Femur (tissue), 1 donor: ENCODE measurements at regions not wholly inside any gene's neighbourhood (a gene's known extent, or its start where the extent isn't known, plus 50 kb on each side); places are given as distances from the start of the nearest gene placed in this dataset.

Source experiments
- DNase-seq: peaks from one replicate; pipeline ENCODE4 v3.0.0-alpha.2; 2017

DNA sequence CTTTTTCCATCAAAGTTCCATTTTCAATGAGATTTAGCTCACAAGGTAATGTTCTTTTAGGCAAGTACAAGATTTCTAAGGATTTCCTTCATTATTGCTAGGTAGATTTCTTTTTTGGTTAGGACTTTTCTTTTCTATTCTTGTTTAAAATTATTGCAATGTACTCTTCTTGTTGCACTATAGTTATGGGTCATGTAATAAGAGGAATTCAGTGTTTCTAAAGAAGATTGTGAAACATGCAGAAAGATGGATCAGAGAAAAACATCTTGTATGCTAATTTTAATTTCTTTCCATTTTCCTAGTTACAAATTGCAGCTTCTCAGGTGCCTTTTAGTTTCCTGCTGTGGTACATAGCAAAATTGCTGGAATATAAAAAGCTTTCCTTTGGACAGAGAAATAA is 56.1 kb downstream of the BTG1 start:
- DNase-seq: no peak

DNA sequence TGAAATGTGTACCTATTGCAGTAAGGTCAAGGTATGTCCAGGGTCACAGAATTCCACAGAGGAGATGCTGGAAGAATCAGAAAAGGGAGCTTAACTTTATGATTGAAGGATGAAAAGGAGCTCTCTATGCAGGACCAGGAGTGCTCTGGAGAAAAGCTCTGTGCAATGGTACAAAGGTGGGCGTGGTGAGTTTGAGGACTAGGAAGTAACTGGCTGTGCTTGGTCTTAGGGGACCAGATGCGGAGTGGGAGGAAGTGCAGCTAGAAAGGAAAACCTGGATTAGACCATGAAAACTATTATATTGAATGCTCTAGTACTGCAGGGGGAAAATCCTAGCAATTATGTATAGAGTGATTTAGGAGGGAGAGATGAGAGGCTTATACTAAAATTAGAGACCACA is 56.8 kb downstream of the BTG1 start:
- no peak for DNase-seq

DNA sequence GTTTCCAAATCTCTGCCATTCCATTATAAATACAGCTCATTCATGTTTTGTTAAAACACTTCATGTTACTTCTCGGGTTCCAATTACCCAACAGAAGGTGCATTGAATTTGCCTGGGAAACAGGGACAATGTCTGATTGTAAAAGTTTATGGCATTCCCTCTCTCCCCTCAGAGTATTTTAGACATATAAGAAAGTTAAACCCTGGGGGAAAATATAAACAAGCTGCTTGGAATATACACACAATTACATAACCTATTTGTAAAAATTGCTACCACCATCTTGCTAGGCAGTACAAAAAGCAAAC is 60.0 kb downstream of the BTG1 start:
- no peak for DNase-seq

DNA sequence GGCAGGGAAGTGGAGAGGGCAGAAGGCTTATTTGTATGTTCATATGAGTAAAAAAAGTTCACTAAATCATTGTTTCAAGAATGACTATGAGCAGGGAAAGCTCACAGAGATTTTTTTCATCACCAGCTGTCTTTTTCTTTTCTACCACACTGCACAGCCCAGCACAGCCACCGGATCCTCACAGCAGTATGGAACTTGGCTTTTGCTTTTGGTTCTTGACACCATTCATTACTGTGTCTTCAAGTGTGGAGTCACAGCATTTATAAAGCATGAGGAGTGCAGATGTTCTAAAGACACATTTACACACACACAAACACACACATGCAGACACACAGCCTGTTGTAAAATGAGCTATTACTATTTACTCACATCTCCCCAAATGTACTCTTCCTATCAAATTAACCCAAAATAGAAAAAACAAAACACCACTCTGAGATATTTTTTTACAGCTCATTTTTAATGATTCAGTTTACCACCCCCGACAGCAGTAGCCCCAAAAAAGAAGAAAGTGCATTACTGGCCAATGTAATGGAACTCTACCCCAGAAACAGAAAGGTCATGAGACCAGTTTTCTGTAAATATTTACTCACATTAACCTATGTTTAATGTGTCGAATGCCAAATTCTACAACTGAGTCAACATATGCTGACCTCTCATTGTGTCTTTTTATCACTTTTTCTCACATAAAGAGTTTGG is 60.5 kb downstream of the BTG1 start:
- DNase-seq: no peak

DNA sequence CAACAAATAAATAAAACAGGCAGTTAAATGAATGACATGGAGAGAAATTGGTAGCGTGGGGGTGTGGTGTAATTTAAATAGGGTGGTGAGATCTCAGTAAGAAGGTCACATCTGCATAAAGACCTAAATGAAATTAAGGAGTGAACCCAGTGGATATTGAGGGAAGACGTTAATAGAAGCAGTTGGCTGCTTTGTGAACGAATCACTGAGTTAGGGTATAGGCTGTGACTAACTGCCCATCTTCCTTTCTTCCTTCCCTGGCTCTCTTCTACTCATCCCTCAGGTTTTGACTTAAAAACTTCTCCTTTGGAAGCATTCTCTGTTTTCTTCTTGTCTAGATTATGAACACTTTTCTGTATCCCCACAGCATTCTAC is 64.7 kb downstream of the BTG1 start:
- no peak for DNase-seq

DNA sequence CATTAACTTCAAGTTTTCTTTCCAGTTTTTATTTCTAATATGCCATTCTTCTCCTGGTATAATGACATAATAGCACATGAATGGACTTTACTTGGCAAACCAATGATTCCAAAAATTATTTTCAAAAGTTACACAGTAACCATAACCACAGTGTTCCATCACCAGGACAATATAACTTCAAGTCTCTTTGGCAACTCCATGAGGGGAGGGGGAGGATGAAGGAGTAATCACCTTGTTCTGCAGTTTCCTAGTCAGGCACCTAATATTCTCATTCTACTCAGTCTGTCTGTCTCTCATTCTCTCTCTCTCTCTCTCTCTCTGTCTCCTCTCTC is 66.6 kb downstream of the BTG1 start:
- DNase-seq: no peak

DNA sequence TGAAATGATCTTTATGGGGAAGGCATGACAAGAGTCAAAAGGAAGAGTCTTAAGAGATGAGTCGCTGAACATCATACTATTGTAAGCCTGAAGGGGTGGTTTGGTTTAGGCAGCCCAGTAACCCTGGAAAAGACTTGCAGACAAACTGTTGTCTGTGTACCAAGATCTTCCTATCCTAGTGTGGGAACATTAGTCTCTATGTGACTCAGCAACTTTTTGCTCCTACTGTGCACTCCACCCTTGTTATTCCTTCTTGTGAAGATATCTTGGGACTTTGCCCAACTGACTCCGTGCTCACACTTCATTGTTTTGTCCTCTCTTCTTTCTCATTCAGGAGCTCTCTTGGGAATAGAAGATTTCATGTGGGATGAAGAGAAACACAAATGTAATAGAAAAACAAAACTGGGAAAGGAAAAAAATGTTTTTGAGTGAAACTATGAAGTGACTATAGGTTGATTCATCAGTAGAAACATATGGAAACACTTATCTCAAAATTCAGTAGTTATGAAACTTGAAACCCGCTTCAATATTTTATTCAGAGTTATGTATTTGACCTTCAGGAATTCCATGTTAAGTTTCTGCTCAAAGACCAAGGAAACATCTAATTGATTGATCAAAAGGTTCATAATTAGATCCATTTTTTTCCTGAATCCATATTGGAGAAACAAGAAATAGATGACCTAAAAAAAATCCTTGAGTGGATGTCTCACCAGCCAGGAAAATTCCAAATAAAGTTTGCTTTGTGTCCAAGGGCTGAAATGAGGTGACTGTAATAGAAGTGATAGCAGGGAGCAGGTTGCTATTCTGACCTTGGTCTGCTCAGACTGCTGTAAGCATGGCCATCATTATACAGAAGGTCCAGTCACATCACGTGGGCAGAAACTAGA is 67.2 kb downstream of the BTG1 start:
- no peak for DNase-seq

DNA sequence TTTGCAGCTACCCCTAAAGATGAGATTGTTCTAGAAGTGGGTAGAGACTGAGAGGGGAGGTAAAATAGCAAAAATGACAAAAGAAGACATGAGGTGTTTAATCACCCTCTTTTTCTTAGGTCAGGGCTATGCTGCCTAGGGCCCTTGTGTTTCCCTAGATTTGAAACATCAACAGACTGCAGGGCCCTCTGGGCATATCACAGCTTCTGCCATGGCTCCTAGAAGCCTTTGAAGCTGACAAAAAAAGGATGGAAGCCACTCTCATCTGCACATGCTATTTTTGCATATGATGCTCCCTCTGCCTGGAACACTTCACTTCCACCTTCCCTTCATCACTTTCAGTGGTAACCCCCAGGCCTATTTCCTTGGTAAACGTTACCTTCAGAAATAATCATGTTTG is 68.1 kb downstream of the BTG1 start:
- DNase-seq: no peak

DNA sequence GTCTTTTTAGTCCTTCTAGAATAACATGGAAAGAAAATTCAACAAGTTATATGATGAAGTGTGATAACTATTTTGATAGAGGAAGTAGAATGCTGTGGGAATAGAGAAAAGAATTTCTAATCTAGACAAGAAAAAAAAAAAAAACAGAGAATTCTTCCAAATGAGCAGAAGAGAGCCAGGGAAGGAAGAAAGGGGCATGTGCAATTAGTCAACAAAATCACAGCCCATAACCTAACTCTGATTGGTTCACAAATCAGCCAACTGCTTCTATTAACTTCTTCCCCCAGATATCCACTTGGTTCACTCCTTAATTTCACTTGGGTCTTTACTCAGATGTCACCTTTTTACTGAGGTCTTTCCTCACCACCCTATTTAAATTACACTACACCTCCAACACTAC is 69.5 kb downstream of the BTG1 start:
- DNase-seq: no peak

DNA sequence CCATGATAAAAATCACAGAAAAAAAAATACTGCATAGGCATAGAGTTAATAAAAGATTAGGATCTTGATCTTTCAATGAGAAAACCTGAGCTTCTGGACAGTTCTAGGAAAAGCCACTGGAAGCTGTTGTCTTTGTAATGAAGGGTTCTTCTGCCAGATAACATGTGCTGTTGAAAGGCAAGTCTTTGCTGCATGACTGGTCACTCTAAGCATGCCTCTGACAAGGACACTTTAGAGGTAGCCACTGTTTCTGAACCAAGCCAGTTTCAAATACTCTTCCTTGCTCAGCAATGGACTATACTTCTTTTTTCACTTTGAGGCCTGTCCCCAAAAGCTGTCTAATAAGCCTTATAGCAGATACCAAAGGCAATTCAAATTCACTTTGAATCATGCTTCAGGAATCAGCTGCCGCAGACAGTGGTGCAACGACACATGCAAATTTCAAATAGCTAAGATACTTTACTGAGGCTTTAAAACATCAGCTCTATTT is 70.2 kb downstream of the BTG1 start:
- no peak for DNase-seq

DNA sequence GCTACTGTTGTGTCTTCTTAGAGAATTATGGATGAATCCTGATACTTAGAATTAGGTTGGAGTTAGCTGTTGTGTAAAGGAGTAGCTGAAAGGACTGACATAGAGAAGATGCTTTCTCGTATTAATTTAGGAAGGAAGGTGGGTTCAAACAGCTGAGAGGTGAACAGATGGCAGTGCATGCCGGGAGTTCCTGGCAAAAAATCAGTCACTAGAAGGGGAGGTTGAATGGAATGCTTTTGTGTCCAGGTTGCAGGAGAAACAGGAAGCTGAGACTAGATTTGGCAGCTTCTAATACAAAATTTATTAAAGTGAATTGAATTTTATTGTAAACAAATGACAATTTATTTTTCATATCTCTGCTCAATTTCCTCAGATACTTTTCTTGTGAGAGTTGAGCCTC is 70.8 kb downstream of the BTG1 start:
- no peak for DNase-seq

DNA sequence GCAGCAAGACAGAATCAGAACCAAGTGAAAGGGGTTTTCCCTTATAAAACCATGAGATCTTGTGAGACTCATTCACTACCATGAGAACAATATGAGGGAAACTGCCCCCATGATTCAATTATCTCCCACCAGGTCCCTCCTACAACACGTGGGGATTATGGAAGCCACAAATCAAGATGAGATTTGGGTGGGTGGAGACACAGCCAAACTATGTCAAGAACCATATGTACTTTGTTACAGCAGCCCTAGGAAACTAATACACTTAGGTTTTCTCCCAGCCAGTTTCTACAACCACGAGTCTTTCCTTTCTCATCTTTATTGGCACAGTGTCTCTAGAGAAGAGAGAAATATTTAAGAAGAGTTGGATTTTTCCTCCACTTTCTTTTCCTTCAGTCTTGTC is 72.6 kb downstream of the BTG1 start:
- no peak for DNase-seq

DNA sequence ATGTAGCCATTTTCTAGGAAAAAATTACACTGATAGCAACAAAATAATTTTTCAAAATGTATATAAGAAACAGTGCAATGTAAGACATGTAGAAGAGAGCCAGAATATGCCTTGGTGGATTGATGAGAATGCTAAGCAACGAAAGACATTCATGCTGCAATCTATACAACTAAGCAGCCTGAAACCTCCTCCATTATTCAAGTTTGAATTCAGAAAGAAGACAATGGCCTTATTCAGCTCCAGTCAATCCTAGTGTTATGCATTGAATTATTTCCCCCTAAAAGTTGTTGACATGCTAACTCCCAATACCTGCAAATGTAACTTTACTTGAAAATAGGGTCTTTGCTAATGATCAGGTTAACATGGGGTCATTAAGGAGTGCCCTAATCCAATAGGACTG is 73.5 kb downstream of the BTG1 start:
- no peak for DNase-seq

DNA sequence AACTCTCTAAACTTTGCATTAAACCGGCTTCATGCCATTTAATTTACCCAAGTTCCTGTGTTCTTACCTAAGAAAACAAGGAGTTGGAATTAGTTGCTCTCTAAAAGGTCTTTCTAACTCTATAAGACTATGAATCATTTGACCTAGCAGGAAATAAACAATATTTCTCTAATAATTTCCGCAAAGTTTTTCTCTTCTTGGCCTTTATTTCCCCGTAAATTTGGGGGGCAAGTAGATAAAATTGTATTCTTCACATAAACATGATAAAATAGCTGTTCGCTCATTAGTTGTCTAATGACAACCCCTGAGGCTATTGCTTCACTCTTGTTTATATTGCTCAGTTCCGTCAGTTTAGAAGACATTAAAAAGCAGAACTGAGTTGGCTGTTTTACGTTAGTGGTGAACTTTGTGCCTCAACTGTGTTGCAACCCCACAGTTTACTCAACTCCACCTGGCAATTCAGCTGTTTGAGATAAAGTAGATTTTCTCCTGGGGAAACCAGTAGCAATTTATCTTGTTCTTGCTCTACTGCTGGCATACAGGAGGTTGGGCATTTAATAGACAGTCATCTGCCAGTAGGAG is 74.7 kb downstream of the BTG1 start:
- no peak for DNase-seq

DNA sequence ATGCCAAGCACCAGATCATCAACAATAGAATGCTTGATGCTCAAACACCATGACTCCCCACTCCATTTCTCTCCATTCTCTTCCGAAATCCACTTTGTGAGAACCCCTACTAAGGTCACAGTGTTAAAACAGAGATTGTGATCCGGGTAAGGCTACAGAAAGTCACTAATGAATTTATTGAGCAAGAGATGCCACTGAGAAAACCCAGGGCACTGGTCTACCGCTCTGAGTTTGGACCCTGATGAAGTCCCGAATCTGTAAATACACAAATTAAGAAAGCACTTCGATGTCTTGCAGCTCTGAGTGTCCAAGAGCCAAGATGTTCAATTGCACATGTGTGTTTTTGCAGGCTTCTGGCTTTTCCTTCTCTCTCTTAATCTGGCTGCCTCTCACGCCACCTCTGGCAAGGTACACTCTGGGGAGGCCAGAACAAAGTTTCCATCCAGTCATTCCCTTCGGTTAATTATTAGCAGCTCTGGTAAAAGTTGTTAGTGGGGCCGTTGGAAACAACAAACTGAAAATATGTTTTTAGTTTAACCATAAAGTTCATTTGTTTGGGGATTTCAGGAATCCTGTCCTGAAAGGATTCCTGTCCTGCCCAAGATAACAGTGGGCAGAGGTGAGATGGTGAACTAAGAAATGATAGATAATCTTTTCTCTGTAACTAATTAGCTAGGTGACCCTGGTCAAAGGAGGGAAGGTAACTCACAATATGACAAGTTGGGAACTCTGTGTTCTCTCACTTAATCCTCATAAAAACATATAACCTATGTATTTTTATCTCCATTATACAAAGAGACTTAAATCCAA is 75.4 kb downstream of the BTG1 start:
- no peak for DNase-seq

DNA sequence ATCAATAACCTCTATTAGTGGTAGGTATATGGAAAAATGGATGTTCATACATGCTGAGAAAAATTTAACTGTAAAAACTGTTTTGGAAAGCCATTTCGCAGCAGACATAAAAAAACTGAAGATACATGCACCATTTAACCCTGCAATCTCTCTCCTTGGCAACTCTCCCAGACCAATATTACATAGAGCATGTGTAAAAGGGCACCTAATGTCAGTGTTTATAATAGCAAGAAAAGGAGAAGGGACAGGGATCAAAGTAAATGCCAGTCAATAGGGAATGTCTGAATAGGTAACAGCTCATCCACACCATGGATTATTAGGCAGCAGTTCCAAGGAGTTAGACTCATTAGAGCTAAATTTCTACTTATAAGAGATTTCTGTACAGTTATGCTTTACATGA is 77.2 kb downstream of the BTG1 start:
- DNase-seq: no peak

DNA sequence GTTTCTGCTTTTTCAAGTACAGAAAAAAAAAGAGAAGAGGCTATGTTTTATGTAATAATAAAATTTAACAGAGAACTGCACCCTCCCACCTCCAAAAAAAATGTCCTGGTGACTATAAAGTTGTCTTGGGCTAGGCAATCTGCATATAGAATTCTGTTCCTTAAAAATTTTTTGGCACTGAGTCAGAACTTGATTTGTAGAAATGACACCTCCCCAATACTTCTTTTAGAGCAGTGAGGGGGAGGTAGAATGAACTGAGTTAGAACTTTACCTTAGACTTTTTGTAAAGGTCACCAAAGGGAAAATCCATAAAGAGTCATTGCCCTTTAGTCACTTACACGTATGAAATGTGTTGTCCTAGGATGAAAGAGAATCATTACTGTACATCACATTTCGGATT is 80.0 kb downstream of the BTG1 start:
- DNase-seq: no peak

DNA sequence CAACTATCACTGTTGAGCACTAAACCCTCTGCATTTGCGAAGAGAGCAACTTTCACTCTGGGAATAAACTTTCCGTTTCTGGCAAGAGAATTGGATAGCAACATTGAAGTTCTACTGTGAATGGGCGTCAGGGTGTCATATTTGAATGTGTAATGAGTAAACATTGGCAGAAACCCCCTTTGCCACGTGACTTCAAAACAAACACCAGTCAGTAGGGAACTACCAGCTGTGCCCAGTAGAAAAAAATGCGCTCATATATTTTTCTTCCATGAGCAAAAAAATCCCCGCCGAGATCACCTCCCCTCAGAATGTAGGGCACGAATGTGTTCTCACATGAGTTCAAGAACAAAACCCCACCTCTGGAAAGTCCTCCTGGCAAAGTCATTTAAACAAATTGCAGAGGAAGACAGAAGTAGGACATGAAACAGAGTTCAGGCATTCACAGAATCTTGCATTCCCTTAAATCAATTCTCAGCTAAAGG is 80.6 kb downstream of the BTG1 start:
- DNase-seq: no peak

DNA sequence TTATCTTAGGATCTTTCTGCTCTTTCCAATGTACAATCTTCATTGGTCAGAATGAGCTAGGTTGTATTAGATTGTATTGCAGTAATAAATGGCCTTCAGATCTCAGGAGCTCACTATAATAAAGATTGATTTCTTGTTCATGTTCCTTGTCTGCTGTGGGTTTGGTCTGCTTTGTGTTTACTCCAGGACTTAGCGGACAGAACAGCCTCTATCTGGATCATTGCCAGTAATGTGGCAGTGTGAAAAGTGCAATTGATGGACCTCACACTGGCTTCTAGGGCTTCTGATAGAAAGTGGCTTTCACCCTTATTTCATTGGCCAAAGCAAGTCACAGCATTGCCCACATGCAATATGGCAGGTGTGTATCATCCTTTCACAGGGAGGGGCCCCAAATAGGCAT is 81.2 kb downstream of the BTG1 start:
- DNase-seq: no peak

DNA sequence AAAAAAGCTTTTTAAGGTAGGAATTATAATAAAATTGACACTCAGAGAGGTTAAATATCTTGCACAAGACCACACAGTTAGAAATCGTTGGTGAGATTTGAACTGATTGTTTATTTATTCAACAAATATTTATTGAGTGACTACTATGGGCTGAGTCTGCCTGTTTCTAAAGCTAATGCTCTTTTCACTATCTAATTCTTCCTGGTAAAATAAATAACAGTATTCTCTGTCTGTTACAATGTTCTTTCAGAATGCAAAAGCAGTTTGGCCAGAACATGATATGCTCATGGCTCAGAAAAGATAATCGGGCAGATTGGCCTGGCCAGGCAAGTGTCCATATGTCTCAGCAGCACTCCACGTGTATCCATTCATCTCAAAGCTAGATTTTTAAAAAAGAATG is 82.0 kb downstream of the BTG1 start:
- DNase-seq: no peak

DNA sequence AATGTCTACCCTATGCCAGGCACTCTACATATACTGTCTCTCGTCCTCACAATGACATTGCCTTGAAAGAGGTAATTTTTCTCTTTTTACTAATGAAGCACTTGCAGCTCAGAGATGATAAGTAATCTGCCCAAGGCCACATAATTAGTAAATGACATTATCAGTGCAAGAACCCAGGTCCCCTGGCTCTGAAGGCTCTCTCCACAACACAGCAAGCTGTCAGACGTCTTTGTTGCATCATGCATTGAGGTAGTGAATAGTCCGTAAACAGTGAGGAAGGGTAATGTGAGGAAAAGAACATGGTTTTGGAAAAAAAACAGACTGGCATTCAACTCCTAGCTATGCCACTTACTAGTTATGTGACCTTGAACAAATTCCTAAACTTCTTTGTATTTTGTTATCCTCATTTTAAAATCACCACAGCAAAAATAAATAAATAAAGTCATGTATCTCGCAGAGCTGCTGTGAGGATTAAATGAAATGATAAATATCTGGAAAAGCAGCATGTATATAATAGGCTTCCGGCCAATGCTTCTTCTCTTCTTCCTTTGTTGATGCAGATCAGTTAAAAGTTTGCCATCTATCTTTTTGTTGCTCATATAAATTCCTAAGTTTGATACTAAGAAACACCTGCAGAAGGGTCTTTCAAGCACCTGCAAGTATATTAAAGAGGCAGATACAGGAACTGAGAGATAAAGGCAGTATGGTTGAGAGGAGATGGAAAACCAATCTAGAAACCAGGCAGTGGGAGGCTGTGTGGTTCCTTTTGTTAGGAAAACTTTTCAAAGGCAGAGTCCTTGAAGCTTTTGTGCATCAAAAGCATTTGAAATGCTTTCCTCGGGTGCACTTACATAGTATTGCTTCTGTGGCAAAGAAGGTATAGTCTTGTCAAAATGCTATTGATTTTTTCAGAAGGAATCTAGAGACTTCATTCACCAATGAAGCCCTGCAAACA is 82.8 kb downstream of the BTG1 start:
- no peak for DNase-seq

DNA sequence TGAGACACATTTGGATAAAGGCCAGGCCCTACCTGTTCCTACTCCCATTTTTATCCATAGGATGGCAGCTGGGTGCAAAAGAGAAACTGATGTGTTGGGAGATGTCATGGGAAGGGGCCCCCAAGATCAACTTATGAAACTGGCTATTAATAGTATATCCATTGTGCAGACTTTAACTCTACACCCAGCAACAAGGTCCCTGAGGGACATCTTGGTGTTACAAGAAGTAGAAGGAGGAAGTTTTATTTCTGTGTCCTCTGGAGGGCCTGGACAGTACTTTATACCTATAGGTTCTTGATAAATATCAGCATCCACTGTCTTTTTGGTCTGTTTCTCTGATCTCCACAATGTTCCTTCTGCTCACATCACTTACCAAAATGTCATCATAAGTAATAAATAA is 84.6 kb downstream of the BTG1 start:
- no peak for DNase-seq
